ENCODE measurements at regions not wholly inside any gene's neighbourhood (a gene's known extent, or its start where the extent isn't known, plus 50 kb on each side); places are given as distances from the start of the nearest gene placed in this dataset.

DNA sequence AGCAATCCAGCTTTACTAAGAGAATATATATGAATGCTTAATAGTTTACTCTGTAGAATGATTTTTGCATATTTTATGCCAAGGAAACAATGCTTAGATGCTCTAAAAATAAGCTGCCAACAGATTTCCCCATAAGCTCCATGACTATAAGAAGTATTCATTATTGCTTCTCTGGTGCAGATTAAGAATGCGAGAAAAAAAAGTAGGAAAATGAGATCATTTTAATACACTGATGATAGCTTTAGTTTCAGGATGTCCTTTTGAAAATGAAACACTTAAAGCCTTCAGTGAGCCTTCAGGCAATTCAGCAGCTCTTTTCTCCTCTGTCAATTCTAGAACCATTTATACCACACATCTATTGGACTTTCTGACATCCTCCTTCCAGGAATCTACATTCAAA is 735.0 kb upstream of the POT1 start:
- TF ChIP-seq, protein P1, sequence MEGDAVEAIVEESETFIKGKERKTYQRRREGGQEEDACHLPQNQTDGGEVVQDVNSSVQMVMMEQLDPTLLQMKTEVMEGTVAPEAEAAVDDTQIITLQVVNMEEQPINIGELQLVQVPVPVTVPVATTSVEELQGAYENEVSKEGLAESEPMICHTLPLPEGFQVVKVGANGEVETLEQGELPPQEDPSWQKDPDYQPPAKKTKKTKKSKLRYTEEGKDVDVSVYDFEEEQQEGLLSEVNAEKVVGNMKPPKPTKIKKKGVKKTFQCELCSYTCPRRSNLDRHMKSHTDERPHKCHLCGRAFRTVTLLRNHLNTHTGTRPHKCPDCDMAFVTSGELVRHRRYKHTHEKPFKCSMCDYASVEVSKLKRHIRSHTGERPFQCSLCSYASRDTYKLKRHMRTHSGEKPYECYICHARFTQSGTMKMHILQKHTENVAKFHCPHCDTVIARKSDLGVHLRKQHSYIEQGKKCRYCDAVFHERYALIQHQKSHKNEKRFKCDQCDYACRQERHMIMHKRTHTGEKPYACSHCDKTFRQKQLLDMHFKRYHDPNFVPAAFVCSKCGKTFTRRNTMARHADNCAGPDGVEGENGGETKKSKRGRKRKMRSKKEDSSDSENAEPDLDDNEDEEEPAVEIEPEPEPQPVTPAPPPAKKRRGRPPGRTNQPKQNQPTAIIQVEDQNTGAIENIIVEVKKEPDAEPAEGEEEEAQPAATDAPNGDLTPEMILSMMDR (IDR thresholded peaks at IDR 0.05), result no peak
- no peak for DNase-seq (ENCODE audit: low spot score)
- no peak for ATAC-seq (ENCODE audit: low FRiP score)

DNA sequence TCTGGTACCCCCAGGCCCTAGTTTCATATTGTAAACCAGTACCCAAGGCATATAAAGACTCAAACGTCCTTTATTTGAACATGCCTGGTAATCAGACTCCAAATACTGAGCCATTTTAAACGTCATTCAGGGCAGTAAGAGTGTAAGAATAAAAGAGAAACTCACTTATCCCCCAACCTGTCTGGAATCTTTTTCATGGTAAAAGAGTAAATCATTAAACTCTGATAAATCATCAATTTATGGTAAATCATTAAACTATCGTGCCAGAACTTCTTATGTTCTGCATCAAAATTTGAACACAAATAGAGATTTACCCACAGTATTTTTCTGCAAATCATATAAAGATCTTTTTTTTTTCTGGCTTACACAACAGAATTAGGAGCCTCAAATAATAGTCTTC is 734.3 kb upstream of the POT1 start:
- DNase-seq (ENCODE audit: low spot score) (no peak), ATAC-seq (ENCODE audit: low FRiP score) (no peak)
- TF ChIP-seq, protein P1 (IDR thresholded peaks at IDR 0.05), result no peak

DNA sequence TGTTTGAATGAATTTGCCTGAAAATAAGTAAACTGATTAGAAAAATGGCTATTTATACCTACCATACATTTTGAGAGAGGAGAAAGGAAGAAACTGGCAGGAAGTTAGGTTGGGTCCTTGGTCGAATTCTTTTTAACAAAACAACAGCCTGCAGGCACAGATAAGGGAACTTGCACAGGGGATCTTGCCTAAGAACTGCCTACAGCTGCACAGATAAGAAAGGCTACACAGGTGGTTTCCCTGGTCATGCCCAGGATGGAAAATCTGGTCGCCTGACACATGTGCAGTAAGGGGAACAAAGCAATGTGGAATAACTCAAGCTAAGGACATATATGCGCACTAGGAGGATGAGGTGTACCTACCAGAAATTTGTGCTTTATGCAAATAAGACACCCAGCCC is 732.1 kb upstream of the POT1 start:
- ATAC-seq (ENCODE audit: low FRiP score) (no peak), DNase-seq (ENCODE audit: low spot score) (no peak)
- TF ChIP-seq, protein P1 (IDR thresholded peaks at IDR 0.05), result no peak

DNA sequence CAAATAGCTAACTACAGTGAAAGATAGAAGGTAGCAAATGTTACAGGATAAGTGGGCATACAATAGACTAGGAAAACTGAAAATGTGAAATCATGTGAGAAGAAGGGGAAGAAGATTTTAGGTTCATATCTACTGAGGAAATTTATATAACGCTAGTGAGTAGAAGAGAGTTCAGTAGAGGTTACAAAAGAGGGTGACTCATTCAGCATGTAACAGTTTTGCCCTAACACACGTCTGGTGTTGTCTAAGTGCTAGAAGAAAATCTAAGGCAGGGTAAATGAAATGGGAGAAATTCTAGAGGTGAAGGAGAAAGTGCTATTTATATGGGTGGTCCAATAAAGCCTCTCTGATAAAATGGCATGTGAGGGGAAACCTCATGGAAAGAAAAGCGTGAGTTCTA is 731.4 kb upstream of the POT1 start:
- TF ChIP-seq, protein P1 (IDR thresholded peaks at IDR 0.05), result no peak
- DNase-seq (ENCODE audit: low spot score) (no peak), ATAC-seq (ENCODE audit: low FRiP score) (no peak)

DNA sequence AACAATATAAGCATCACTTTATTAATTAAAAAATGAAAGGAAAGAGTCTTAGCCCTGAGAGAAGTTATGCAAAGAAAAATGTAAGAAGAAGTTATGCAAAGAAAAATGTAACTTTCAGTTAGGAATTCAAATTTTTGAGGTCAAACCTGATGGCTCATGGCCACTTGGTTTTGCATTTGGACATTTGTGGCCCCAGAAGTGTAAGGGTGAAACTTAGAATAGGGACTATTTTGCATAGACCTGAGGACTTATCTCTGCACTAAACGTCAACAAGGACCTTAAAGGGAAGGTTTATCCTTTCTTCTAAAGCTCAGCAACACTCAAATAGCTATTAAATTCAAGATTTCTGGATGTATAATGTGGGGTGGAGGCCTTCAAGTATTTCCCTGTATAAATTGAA is 724.5 kb upstream of the POT1 start:
- ATAC-seq (ENCODE audit: low FRiP score) (no peak), DNase-seq (ENCODE audit: low spot score) (no peak)
- TF ChIP-seq, protein P1 (IDR thresholded peaks at IDR 0.05), result no peak

DNA sequence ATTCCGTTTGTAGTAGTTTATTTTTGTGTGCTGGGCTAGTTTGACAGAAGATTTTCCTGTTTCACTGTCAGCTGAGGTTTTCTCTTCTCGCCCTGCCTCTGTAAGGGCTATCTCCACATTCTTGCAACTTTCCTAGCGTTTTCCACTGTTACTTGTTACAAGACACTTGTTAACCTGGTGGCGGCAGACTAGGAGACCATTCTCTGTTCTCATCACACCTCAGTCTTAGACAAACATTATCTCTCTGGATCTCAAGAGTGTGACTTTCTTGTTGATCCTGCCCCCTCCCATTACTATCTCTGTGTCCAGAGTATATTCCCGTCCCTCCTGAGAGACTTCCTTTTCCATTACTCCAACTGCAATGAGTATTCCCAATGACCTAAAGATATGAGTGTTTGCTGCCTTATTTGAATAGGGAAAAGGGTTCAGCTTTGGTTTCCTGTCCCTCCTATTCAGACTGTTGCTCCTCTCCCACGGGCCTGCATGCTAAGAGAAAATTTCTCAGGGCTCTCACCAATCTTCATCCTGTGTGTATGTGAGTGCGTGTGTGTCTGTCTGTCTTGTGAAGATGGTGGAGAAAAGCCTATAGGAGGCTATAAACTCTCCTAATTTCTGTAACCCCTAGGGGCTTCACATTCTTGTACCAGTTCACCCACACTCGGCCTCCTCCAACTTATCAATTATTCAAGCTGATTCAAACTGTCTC is 722.4 kb upstream of the POT1 start:
- DNase-seq (ENCODE audit: low spot score) (no peak), ATAC-seq (ENCODE audit: low FRiP score) (no peak)
- TF ChIP-seq, protein P1 (IDR thresholded peaks at IDR 0.05), result no peak

GRCh38 chr7:125648543-125648942 is 718.9 kb upstream of the POT1 start:
- DNase-seq (ENCODE audit: low spot score), result no peak

More at GRCh38 chr7:125648543-125648942, 718.9 kb upstream of the POT1 start:
- ATAC-seq (ENCODE audit: low FRiP score), result no peak
- TF ChIP-seq, protein P1 (IDR thresholded peaks at IDR 0.05), result no peak

Data from omental fat pad (tissue), 3 donors.